ENCODE measurements at regions not wholly inside any gene's neighbourhood (a gene's known extent, or its start where the extent isn't known, plus 50 kb on each side); places are given as distances from the start of the nearest gene placed in this dataset.

- TF ChIP-seq EP300 (IDR thresholded peaks at IDR 0.05; ENCODE audit: borderline replicate concordance) (no peak), CEBPB (IDR thresholded peaks at IDR 0.05) (no peak), CREB1 (IDR thresholded peaks at IDR 0.05; ENCODE audit: low read depth) (no peak), TCF12 (IDR thresholded peaks at IDR 0.05; ENCODE audit: low read depth) (no peak), TAF1 (IDR thresholded peaks at IDR 0.05; ENCODE audit: low read depth) (no peak), ZBTB7A (IDR thresholded peaks at IDR 0.05; ENCODE audit: low read depth) (no peak), EGR1 (IDR thresholded peaks at IDR 0.05) (no peak), TEAD4 (IDR thresholded peaks at IDR 0.05) (no peak)
- TF ChIP-seq, protein P1, sequence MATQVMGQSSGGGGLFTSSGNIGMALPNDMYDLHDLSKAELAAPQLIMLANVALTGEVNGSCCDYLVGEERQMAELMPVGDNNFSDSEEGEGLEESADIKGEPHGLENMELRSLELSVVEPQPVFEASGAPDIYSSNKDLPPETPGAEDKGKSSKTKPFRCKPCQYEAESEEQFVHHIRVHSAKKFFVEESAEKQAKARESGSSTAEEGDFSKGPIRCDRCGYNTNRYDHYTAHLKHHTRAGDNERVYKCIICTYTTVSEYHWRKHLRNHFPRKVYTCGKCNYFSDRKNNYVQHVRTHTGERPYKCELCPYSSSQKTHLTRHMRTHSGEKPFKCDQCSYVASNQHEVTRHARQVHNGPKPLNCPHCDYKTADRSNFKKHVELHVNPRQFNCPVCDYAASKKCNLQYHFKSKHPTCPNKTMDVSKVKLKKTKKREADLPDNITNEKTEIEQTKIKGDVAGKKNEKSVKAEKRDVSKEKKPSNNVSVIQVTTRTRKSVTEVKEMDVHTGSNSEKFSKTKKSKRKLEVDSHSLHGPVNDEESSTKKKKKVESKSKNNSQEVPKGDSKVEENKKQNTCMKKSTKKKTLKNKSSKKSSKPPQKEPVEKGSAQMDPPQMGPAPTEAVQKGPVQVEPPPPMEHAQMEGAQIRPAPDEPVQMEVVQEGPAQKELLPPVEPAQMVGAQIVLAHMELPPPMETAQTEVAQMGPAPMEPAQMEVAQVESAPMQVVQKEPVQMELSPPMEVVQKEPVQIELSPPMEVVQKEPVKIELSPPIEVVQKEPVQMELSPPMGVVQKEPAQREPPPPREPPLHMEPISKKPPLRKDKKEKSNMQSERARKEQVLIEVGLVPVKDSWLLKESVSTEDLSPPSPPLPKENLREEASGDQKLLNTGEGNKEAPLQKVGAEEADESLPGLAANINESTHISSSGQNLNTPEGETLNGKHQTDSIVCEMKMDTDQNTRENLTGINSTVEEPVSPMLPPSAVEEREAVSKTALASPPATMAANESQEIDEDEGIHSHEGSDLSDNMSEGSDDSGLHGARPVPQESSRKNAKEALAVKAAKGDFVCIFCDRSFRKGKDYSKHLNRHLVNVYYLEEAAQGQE (IDR thresholded peaks at IDR 0.05; ENCODE audit: low read depth), result no peak
- TF ChIP-seq, protein P2, sequence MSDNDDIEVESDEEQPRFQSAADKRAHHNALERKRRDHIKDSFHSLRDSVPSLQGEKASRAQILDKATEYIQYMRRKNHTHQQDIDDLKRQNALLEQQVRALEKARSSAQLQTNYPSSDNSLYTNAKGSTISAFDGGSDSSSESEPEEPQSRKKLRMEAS (IDR thresholded peaks at IDR 0.05), result no peak
These were observed 1046.7 kb upstream of the SLC39A10 start for GRCh38 chr2:194610297-194610696.
